ENCODE measurements at regions not wholly inside any gene's neighbourhood (a gene's known extent, or its start where the extent isn't known, plus 50 kb on each side); places are given as distances from the start of the nearest gene placed in this dataset.
A peak's percentile ranks its signal among the peaks of the same experiment; 100 is the strongest.

- TF ChIP-seq SKI (IDR thresholded peaks at IDR 0.05; ENCODE audit: partially characterized antibody) (no peak), E2F2 (CRISPR knock-in tag; IDR thresholded peaks at IDR 0.05; ENCODE audit: borderline replicate concordance) (no peak), SOX5 (CRISPR knock-in tag; IDR thresholded peaks at IDR 0.05; ENCODE audit: borderline replicate concordance) (no peak), NFATC3 (CRISPR knock-in tag; IDR thresholded peaks at IDR 0.05) (no peak), TFDP2 (CRISPR knock-in tag; IDR thresholded peaks at IDR 0.05) (no peak), ZNF770 (CRISPR knock-in tag; IDR thresholded peaks at IDR 0.05) (no peak), ZNF281 (CRISPR knock-in tag; IDR thresholded peaks at IDR 0.05; ENCODE audit: borderline replicate concordance) (no peak), ZNF441 (CRISPR knock-in tag; IDR thresholded peaks at IDR 0.05; ENCODE audit: borderline replicate concordance) (no peak), RBFOX2 (IDR thresholded peaks at IDR 0.05; ENCODE audit: low read depth, low read length) (no peak), CCAR2 (optimal IDR thresholded peaks at IDR 0.05; ENCODE audit: low read depth, low read length) (no peak), MAFF (IDR thresholded peaks at IDR 0.05; ENCODE audit: low read depth, low read length) (no peak), MEF2D (CRISPR knock-in tag; IDR thresholded peaks at IDR 0.05) (no peak), HIVEP1 (CRISPR knock-in tag; IDR thresholded peaks at IDR 0.05) (no peak), RCOR2 (CRISPR knock-in tag; IDR thresholded peaks at IDR 0.05) (no peak), ZNF563 (CRISPR knock-in tag; IDR thresholded peaks at IDR 0.05) (no peak), U2AF1 (optimal IDR thresholded peaks at IDR 0.05; ENCODE audit: low read depth, low read length) (no peak), NR2F6 (IDR thresholded peaks at IDR 0.05) (peak; percentile 68; the same call in 1 of the 2 replicates), NR2F6 (CRISPR knock-in tag; IDR thresholded peaks at IDR 0.05) (peak; percentile 80), THAP11 (CRISPR knock-in tag; IDR thresholded peaks at IDR 0.05) (no peak), ZNF274 (CRISPR knock-in tag; IDR thresholded peaks at IDR 0.05) (0 out of 2 replicates have a peak, but pooled peaks have one; percentile 34), ZBTB38 (CRISPR knock-in tag; IDR thresholded peaks at IDR 0.05) (0 out of 2 replicates have a peak, but pooled peaks have one; percentile 57), ZNF557 (CRISPR knock-in tag; IDR thresholded peaks at IDR 0.05) (no peak), ZNF44 (CRISPR knock-in tag; IDR thresholded peaks at IDR 0.05) (no peak), HMG20A (CRISPR knock-in tag; IDR thresholded peaks at IDR 0.05; ENCODE audit: borderline replicate concordance) (no peak), ZFAT (CRISPR knock-in tag; conservative IDR thresholded peaks at IDR 0.05) (no peak), NR1H2 (CRISPR knock-in tag; IDR thresholded peaks at IDR 0.05; ENCODE audit: borderline replicate concordance, low read depth) (no peak)
These were observed 245.2 kb downstream of the SEC14L1 start (continued) for GRCh38 chr17:77385750-77386501.

All from HepG2 (cell line).